DND-41 (cell line): ENCODE measurements at regions not wholly inside any gene's neighbourhood (a gene's known extent, or its start where the extent isn't known, plus 50 kb on each side); places are given as distances from the start of the nearest gene placed in this dataset.

Experiments
- CTCF ChIP-seq: IDR thresholded peaks from 2 replicates; pipeline ENCODE4 v1.5.1; 2012; ENCODE audit warnings: borderline replicate concordance, low read length, moderate library complexity, mild to moderate bottlenecking; ENCODE audit not compliant: poor library complexity, severe bottlenecking; ENCODE audit errors: extremely low read depth
- EZH2 ChIP-seq: IDR thresholded peaks from 3 replicates; pipeline ENCODE4 v1.6.1; 2012; ENCODE audit warnings: borderline replicate concordance, low read depth, mild to moderate bottlenecking, moderate library complexity, low read length, inconsistent platforms; ENCODE audit not compliant: severe bottlenecking

GRCh38 chr1:29845910-29846309 lies 609.6 kb downstream of the PTPRU start:
- TF ChIP-seq CTCF (no peak), EZH2 (no peak)
